ENCODE measurements at regions not wholly inside any gene's neighbourhood (a gene's known extent, or its start where the extent isn't known, plus 50 kb on each side); places are given as distances from the start of the nearest gene placed in this dataset.

DNA sequence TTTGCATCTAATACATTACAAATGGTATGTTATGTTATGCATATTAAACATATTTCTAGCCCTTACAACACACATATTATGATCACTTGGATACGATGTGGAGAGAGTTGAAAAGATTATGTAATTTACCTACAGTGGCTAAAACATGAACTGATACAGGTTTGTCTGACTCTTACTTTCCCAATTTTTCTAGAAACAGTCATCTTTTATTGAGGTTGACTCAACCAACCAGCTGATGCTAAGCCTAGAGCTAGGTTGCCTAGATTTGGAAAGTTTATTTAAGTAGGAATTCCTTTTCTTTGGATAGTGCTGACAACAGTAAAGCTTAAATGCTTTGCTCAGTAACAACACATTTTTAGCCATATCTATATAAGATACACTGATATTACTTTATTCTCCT, 1215.1 kb downstream of the ADGRL3 start:
- DNase-seq: no peak

DNA sequence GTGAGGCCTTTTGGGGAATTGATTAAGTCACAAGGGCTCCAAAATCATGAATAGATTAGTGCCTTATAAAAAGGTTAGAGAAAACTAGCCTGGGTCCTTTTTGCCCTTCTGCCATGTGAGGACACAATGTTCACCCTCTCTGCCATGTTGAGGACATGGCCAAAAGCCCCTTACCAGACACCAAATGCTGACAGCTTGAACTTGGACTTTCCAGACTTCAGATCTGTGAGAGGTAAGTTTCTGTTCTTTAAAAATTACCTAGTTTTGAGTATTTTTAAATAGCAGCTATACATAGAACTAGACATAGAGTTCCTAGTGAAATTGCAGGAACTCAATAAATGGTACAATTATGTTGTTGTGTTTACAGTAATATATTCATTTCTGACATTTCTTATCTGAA, 1214.4 kb downstream of the ADGRL3 start:
- DNase-seq: no peak

DNA sequence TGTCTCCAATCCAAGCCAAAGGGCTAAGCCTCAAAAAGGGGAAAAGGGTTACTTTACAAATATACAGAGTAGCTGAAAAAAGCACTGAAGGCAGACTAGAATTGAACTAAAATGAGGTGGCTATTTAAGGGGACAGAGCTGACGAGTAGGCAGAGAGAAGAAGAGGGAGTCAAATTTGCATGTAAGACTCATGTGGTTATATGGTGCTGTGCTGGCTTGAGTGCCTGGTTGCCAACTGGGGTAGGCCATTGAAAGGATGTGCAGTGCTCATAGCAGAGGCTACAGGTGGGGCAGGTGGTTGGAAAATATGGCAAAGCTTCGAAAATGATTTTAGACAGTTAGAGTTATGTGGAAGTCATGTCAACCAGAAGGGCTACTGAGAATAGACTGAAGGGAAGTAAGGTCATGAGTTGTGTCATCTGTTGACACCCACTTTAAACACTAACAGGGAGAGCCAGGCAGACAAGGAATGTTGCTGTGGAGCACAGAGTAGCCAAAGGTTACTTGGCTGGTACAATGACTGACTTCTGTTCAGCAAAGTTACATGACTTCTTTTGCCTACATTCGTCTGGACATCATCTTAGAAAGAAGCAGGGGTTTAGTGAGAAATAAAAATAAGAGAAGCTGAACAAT, 1210.4 kb downstream of the ADGRL3 start:
- no peak for DNase-seq

DNA sequence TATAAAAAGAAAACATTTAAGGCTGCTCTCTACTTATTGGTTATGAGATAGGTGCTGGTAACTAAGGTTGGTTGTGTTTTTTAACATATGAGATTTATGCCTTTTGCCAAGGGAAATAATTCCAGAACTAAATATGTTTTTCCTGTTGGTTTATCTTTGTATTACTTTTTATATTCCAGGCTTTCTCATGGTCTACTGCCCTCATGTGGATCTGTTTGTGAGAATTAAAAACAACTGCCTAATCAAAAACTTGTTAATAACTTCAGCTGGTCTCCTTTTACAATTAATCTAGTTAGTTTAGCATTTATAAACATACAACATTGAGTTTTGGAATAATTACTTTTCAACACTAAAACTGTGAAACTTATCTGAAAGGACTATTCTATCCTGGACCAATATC, 1208.3 kb downstream of the ADGRL3 start:
- DNase-seq: no peak

DNA sequence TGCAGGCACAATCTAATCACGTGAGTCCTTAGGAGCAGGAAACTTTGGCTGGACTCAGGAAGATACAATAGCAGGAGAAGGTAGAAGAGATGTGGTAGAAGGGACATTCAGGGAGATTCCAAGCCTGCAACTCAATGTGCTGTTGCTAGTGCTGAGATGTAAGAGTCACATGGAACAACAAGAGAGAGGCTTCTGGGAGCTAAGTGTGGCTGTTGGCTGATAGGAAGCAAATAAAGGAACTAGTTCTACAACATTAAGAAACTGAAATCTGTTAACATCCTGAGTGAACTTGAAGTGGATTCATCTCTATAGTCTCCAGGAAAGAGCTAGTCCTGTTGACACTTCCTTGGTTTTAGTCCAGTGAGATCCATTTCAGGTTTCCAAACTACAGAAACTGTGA, 1207.4 kb downstream of the ADGRL3 start:
- no peak for DNase-seq

DNA sequence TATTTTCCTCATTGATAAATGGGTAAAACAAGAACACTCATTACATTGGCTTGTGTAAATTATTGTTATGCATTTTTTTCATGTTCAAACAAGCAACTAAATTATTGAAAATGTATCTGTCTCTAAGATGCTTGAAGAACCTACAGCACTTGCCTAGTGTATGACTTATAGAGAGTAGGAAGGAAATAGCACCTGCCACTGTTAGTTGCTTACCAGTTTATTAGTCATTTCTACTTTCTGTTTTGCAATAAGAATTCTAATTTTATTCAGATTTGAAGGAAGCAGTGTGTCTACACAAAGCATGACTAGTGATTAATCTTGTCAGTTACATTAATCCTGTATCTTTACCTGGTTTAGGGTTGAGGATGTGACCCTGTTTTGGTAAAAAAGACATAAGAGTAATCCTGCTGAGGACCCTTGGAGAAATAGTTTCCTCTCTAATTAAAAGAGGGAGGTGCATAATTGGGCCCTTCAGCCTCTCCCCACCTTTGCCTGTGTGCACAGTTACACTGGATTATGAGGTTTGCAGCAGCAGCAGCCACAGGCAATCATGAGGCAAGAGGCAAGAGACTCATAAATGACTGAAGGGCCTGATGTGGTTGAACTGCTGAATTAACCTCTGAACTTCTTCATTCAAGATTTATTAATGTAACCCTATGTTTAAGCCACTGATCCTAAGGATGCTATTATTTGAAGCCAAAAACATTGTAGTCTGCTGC, 1202.1 kb downstream of the ADGRL3 start:
- DNase-seq: no peak

DNA sequence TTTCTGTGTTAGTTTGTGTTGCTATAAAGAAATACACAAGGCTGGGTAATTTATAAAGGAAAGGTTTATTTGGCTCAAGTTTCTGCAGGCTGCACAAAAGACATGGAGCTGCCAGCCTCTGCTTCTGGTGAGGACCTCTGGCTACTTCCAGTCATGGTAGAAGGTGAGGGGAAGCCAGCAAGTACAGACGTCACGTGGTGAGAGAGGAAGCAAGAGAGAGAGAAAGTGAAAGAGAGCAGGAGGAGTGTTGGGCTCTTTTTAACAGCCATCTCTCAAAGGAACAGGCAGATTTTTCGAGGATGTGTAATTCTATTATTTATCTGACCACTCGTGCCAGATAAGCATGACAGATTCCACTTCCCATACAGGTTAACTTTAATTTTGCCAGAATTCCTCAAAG, 1199.1 kb downstream of the ADGRL3 start:
- no peak for DNase-seq

DNA sequence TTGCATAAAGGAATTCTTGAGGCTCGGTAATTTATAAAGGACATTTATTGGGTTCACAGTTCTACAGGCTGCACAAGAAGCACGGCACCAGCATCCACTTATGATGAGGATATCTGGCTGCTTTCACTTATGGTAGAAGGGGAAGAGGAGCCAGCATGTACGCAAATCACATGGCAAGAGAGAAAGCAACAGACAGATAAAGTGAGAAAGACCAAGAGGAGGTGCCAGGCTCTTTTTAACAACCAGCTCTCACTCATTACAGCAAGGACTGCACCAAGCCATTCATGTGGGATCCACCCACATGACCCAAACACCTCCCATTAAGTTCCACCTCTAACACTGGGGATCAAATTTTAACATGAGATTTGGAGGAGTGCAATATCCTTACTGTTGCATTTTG, 1198.2 kb downstream of the ADGRL3 start:
- DNase-seq: no peak

DNA sequence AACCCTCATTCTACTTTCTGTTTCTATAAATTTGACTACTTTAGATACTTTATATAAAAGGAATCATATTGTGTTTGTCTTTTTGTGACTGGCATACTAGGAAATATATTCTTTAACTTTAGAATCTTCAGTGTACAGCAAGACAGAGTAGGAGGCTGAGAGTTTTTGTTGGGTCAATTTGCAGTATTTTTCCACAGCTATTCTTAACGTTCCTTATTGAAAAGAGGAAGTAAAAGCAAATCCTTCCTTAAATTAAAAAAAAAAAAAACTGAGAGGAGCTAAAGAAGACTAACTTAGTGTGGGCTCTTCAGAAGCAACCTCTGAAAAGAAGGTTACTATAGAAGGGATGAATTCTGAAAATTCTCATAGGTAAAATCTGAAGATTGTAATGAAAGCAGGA, 1194.6 kb downstream of the ADGRL3 start:
- DNase-seq: no peak

DNA sequence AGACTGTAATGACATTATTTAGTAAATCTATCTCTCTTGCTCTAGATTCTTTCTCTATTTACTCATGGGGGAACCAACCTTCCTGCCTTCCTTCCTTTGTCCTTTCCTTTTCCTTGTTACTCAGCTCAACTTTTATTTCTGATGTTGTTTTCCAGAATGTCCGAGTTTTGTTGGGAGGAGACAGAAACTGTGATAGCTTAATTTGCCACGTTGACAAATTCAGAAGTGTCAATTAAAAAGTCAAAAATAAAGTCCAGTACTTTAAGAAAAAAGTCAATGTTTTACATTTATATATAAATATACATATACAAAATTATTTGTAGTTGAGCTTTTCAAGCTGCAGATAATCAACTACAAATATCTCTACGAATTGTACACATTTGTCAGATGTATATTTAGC, 1187.7 kb downstream of the ADGRL3 start:
- DNase-seq: no peak

DNA sequence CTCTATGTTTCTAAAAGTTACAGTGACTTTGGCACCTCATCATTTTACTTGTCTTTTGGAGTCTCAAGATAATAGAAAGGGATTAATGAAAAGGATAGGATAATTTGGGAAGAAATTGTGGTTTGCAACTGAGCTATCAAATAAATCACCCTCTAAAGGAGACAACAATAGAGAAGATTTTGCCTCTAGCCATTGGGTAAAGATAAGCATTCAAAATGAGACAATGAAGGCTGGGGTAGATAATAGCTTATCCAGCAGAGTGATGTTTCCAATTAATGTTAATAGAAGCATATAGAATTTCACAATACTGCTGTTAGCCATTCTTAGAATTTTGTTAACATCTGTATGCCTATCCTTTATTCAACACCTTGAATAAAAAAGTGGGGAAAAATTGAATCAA, 1177.6 kb downstream of the ADGRL3 start:
- no peak for DNase-seq

DNA sequence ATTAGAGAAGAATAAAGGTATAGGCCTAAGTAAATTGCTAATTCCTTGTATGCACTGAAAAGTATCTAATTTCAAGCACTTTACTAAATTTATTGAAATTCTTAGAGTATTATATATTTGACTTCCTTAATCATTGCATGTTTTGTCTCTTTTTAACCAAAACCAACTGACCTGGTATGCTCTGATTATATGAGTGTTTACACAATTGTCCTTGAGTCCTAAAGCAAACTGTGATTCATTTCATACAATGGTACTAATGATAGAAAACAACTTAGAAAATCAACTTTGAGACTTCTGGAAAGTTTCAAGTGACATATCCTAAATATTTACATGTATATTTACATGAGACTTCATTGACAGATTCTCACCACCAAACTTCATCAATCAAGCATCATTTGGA, 1177.1 kb downstream of the ADGRL3 start:
- no peak for DNase-seq

DNA sequence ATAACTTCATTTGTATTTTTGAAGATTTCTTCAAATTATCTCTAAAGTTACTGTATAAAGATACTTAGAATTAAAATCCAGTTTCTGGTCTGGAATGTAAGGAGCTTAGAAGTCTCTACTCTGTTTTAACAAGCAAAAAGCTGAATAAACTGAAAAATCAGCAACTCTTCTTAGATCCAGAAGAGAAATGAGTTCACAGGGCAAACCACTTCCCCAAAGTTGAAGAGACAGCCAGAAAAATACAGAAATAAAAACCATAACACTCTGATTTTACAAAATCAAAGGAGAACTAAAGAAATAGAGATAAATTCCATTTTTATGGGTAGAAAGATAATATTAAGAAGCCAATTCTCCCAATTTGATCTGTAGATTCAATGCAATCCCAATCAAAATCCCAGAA, 1166.8 kb downstream of the ADGRL3 start:
- no peak for DNase-seq

DNA sequence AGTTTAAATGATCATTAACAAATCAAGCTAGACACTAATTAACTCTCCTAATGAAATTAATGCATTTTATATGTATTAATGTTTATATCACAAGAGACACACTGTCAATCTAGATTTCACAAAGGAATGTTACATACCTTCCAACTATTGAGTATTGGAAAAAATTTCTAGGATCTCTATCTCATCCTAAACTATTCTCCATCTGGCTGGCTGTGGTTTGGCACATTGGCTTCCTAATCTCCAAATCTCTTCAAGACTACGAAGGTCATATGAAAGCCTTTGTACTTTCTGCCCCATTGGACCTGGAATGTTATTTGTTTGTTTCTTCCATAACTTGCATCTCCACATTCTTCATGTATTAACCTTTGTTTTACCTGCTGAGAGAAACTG, 1160.0 kb downstream of the ADGRL3 start:
- DNase-seq: no peak

DNA sequence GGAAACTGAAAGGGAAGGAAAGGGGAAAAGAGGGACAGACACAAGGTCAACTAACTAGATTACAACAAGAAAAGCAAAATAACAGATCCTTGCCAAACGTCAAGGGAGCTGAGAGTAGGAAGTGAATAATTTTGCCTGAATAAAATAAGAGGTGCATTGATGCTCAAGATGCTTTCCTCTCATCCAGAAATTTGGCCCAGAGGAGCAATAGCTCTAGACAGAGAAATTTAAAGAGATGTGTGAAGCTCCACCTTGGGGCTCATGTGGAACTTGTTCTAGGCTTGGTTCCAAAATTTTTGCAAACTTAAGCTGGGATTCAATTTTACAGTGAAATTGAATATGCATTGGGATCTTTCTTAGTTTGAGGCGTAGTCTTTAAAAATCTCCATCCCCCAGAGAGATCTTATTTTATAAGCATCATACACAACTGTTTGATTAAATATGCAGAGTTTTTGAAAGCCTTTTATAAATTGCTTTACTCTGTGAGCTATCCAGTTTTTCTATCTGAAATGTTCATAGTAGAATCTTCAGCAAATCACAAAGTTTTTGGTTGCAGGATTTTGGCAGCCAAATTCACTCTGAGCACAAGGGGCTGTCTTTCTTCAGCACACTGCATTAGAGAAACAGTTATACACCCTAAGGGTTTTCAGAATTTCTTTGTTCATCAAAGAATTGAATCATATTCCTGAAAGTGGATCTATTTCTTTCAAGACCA, 1159.5 kb downstream of the ADGRL3 start:
- no peak for DNase-seq

DNA sequence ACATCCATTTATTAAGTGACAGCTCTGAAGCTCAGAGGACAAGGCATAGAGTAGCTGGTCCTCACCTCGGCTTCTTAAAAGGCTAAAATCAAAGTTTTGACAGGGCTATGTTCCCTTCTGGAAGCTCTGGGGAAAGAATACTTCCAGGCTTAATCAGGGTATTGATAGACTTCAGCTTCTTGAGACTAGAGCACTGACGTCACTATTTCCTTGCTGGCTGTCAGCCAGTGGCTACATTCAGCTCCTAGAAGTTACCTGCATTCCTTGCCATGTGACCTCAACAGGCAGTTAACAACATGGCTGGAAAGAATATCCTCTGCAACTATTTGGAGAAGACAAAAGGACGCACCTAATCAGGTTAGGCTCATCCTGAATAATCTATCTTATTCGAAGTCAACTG, 1144.8 kb downstream of the ADGRL3 start:
- DNase-seq: no peak

DNA sequence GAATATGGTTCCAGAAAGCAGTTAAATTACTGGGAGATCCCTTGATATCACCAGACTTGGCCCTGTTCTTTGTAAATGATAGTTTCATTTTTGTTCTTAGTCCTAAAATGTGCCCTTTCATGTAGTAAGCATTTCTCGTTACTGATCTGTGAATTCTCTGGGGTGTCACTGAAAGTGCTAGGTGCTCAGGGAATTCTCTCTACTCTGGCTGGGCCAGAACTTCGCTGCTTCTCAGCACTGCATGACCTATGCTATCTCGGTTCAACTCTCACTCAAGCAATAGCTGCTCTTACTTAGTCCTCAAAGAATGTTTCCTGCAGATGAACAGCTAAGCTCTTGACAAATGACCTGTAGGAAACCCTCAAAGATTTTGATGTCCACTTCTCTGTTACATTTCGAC, 1144.3 kb downstream of the ADGRL3 start:
- DNase-seq: no peak

DNA sequence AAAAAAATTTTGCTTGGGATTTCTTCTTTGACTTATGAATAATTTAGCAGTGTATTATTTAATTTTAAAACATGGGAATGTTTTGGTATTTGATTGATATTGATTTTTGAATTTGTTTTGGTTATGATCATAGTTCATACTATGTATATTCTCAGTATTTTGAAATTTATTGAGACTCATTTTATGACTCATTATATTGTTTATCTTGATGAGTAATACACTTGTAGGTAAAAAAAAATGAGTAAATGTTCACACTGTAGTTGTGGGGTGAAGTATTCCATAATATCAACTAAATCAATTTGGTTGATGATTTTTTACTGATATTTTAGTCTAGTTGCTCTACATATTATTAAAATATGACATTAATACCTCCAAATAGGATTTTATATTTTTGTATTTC, 1142.2 kb downstream of the ADGRL3 start:
- DNase-seq: no peak

DNA sequence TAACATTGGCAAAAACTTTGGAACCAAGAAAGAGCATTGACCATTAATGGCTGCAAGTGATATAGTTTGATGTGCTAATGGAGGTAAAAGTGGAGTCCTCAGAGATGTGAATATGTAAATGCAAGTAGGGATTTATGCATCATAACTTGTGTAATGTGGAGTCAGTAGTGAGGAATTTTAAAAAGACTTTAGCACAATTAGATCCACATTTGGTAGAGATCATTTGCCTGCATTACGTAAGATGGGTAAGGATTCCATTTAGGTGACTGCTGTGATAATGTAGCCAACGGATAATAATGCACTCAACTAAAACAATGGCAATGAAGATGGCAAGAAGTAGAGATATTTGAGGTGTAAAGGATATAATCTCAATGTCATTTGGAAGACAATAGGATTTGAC, 1128.4 kb downstream of the ADGRL3 start:
- DNase-seq: no peak

DNA sequence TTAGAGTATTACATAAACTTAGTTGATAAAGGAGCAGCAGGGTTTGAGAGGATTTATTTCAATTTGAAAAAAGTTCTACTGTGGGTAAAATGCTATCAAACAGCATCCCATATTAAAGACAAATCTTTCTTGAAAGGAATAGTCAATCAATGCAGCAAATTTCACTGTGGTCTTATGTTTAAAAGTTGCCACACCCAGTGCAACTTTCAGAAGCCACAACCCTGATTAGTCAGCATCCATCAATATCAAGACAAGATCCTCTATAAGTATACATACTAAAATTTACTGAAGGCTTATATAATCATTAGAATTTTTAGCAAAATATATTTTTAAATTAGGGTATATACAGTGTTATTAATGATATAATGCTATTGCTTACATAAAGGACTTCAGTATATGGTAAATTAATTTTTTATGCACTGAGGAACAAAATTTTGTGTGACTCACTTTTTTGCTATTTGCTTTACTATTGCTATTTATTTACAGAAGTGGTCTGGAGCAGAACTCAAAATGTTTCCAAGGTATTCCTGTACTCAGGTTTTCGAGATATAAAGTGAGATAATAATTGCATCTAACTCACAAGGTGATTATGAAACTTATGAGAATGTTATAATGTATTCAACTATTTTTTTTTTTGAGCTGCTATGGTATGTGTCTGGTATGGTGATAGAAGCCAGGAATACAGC, 1127.6 kb downstream of the ADGRL3 start:
- DNase-seq: no peak

DNA sequence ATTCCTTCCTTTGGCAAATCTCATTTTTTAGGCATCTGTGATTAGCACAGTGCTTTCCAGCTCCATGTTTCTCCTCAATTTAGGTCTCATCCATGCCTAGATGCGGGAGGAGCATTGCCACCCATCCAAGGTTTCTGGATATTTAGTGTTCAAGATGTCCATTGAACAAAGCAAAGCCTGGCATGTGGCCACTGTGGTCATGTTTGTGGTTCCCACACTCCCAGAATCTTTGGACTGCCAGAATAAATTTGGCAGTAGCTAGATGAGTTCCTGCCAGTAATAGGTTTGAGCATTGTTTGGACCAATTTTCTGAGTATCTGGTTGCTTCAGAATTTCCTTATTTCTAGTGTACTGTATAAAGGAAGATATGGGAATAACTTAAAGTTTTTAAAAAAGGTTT, 1124.1 kb downstream of the ADGRL3 start:
- DNase-seq: no peak

DNA sequence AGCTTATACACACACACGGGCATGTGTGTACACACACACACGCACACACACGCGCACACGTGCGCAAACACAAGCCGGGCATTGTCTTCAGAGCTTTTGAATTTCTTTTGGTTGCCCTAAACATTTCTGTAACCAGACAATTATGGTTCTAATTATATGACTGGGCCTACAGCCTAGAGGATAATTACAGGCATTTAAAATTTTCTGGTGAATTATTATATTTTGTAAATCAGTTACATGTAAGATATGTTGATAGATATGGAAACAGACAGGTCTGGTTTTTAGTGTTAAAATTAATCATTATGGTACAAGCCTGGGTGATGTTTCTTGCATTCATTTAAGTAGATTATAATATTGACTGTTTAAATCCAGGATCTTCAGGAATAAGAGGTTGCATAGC, 1120.5 kb downstream of the ADGRL3 start:
- DNase-seq: no peak

DNA sequence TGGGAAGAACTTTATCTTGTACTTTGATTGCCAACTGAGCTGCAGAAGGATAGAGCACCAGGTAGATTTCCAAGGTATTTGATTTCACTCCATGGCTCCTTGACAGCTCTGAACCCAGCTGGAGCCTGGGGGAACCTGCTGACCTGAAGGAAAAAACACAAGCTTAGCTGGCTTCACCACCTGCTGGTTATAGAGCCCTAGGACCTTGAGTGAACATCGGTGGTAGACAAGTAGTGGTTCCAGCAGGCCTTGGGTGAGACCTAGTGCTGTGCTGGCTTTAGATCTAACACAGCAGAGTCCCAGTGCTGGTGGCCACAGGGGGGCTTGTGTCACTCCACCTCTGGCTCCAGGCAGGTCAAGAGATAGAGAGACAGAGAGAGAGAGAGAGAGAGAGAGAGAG, 1102.6 kb downstream of the ADGRL3 start:
- DNase-seq: no peak

DNA sequence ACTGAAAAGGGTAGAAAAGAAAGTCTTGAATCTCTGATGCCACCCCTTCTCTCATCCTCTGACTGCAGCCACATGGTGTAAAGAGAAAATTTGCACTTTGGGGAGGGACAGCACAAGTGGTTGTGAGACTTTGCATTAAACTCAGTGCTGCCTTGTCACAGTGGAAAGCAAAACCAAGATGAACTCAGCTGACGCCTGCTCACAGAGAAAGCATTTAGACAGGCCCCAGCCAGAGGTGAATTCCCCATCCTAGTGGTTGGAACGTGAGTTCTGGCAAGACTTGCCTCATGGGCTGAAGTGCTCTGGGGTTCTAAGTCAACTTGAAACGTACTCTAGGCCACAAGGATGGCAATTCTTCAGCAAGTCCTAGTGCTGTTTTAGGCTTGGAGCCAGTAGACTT, 1101.4 kb downstream of the ADGRL3 start:
- DNase-seq: no peak
